GM12878 (cell line): ENCODE measurements at regions not wholly inside any gene's neighbourhood (a gene's known extent, or its start where the extent isn't known, plus 50 kb on each side); places are given as distances from the start of the nearest gene placed in this dataset.

Source experiments
- ATAC-seq: fragments of 200-7000 bp; cut with Tn5 transposase; 3 replicates; pipeline ENCODE4 v1.9.1; 2020; ENCODE audit warnings: mild to moderate bottlenecking, moderate library complexity
- BruUV-seq: library from RNA; stranded (reverse); fragments of 400-500 nt; replicated peaks from 2 replicates; lab custom pipeline; 2021; lab: Mats Ljungman, UMichigan
- CTCF ChIA-PET: fragments of 300-600 bp; sonication (Branson Sonifier 250); formaldehyde crosslinking; extraction: SDS; loops from one replicate; lab custom pipeline; 2021; ENCODE audit warnings: inconsistent platforms; lab: Yijun Ruan, JAX
- POLR2A ChIA-PET: fragments of 350-600 bp; formaldehyde crosslinking; extraction: SDS; loops from one replicate; lab custom pipeline; 2021; ENCODE audit warnings: inconsistent platforms; lab: Charles Lee
- RAD21 ChIA-PET: fragments of 300-600 bp; sonication (Branson Sonifier 250); formaldehyde crosslinking; loops from one replicate; lab custom pipeline; 2023; ENCODE audit warnings: antibody characterized with exemption; ENCODE audit not compliant: unreplicated experiment; lab: Charles Lee
- SMC1A ChIA-PET: fragments of 300-600 bp; sonication (Branson Sonifier 250); formaldehyde crosslinking; loops from one replicate; lab custom pipeline; 2023; ENCODE audit not compliant: unreplicated experiment, uncharacterized antibody; lab: Charles Lee
- DNase-seq: peaks from one replicate; pipeline ENCODE4 v3.0.0-alpha.2; 2011; ENCODE audit warnings: low read depth, low spot score
- FAIRE-seq: peaks from 3 replicates; lab custom pipeline; 2011; peaks lifted over from hg19 to GRCh38; lab: Jason Lieb, UNC
- H2AFZ ChIP-seq: 2 replicates; pipeline ENCODE4 v1.6.0; 2011; ENCODE audit warnings: low read depth, low read length, control low read depth; ENCODE audit not compliant: control insufficient read depth
- H3K27ac ChIP-seq: 2 replicates; pipeline ENCODE4 v1.5.1; 2011; ENCODE audit warnings: control low read depth; ENCODE audit not compliant: control insufficient read depth, insufficient read depth
- H3K27me3 ChIP-seq, 2 experiments: replicated peaks in 1 of 2; 2 replicates each; pipeline versions ENCODE4 v1.6.0 to v1.6.1; 2011; ENCODE audit warnings: low read length in 1 of 2; ENCODE audit not compliant: control insufficient read depth in 2 of 2, insufficient read depth in 2 of 2
- H3K36me3 ChIP-seq, 2 experiments: 2 replicates each; pipeline ENCODE4 v1.5.1; 2011; ENCODE audit warnings: low read length in 1 of 2; ENCODE audit not compliant: control insufficient read depth in 2 of 2, insufficient read depth in 2 of 2
- H3K4me1 ChIP-seq: 2 replicates; pipeline ENCODE4 v1.6.1; 2011; ENCODE audit warnings: mild to moderate bottlenecking, low read length, moderate library complexity, mixed read lengths; ENCODE audit not compliant: control insufficient read depth, insufficient read depth
- H3K4me2 ChIP-seq: 2 replicates; pipeline ENCODE4 v1.6.0; 2011; ENCODE audit warnings: control low read depth; ENCODE audit not compliant: control insufficient read depth, insufficient read depth
- H3K4me3 ChIP-seq: fragments of 200-600 bp; sonication (generic); 2 replicates; pipeline ENCODE4 v1.5.1; 2016
- H3K79me2 ChIP-seq: 2 replicates; pipeline ENCODE4 v1.6.0; 2011; ENCODE audit warnings: low read length; ENCODE audit not compliant: control insufficient read depth, insufficient read depth
- H3K9ac ChIP-seq: 2 replicates; pipeline ENCODE4 v1.8.0; 2011; ENCODE audit warnings: low read length, control low read depth, mixed read lengths; ENCODE audit not compliant: control insufficient read depth, insufficient read depth
- H3K9me3 ChIP-seq: replicated peaks from 3 replicates; pipeline ENCODE4 v1.5.1; 2011; ENCODE audit warnings: mild to moderate bottlenecking, low read length; ENCODE audit not compliant: control insufficient read depth, insufficient read depth
- H4K20me1 ChIP-seq: 2 replicates; pipeline ENCODE4 v1.6.0; 2011; ENCODE audit not compliant: control insufficient read depth, insufficient read depth
- CREM ChIP-seq: IDR thresholded peaks from 2 replicates; pipeline ENCODE4 v1.6.1; 2014; ENCODE audit warnings: antibody characterized with exemption, low read depth
- CUX1 ChIP-seq: IDR thresholded peaks from 2 replicates; pipeline ENCODE4 v1.6.1; 2012; ENCODE audit warnings: improper control_type of control experiment, low read depth, low read length; ENCODE audit not compliant: insufficient replicate concordance
- E2F8 ChIP-seq: fragments of 450-650 bp; IDR thresholded peaks from 2 replicates; pipeline ENCODE4 v1.6.1; 2018; ENCODE audit warnings: mild to moderate bottlenecking, low read depth, moderate library complexity; ENCODE audit not compliant: partially characterized antibody
- EGR1 ChIP-seq, 2 experiments: IDR thresholded peaks; 1 replicate in 1 of 2; 2 replicates in 1 of 2; pipeline ENCODE4 v1.6.1; 2011 to 2012; ENCODE audit warnings: low read depth in 2 of 2, low read length in 2 of 2, borderline replicate concordance in 1 of 2, mild to moderate bottlenecking in 1 of 2, moderate library complexity in 1 of 2
- LARP7 ChIP-seq: fragments of 450-650 bp; IDR thresholded peaks from 2 replicates; pipeline ENCODE4 v1.6.1; 2017; ENCODE audit warnings: mild to moderate bottlenecking
- NBN ChIP-seq: fragments of 450-650 bp; IDR thresholded peaks from 2 replicates; pipeline ENCODE4 v1.6.1; 2016
- RBBP5 ChIP-seq: fragments of 200-600 bp; sonication (generic); conservative IDR thresholded peaks from 2 replicates; pipeline ENCODE4 v1.6.1; 2016
- RELA ChIP-seq: fragments of 450-650 bp; IDR thresholded peaks from 2 replicates; pipeline ENCODE4 v1.8.0; 2014; ENCODE audit warnings: borderline replicate concordance; ENCODE audit not compliant: partially characterized antibody
- SRF ChIP-seq, 2 experiments: IDR thresholded peaks; 2 replicates each; pipeline ENCODE4 v1.6.1; 2011; ENCODE audit warnings: low read depth in 2 of 2, low read length in 2 of 2, mild to moderate bottlenecking in 1 of 2, moderate library complexity in 1 of 2
- USF2 ChIP-seq: IDR thresholded peaks from 2 replicates; pipeline ENCODE4 v1.6.1; 2011; ENCODE audit warnings: low read depth, low read length, improper control_type of control experiment, borderline replicate concordance
- ZNF217 ChIP-seq: fragments of 450-650 bp; IDR thresholded peaks from 2 replicates; pipeline ENCODE4 v1.6.1; 2017; ENCODE audit warnings: antibody characterized with exemption, mild to moderate bottlenecking
- WGBS: methylation state at CpG from one replicate; pipeline ENCODE4 v1.1.6; 2016; ENCODE audit warnings: low lambda C conversion rate; ENCODE audit not compliant: insufficient replicate concordance, insufficient coverage; ENCODE audit errors: missing lambda C conversion rate; 5-methylcytosine and 5-hydroxymethylcytosine counted together
- in situ Hi-C: fragments of 300-500 bp; cut with MboI; formaldehyde crosslinking; loops from 9 replicates; pipeline ENCODE4 v1.14.3; 2018; ENCODE audit warnings: mixed read lengths
- intact Hi-C: fragments of 100-400 bp; cut with micrococcal nuclease; formaldehyde crosslinking; loops from one replicate; pipeline ENCODE4 v1.14.2; 2022; ENCODE audit not compliant: unreplicated experiment
- TF ChIP-seq, protein P1 (sequence below): fragments of 450-650 bp; formaldehyde crosslinking; IDR thresholded peaks from 2 replicates; pipeline ENCODE4 v1.4.0; 2022; ENCODE audit warnings: mild to moderate bottlenecking, moderate library complexity

DNA sequence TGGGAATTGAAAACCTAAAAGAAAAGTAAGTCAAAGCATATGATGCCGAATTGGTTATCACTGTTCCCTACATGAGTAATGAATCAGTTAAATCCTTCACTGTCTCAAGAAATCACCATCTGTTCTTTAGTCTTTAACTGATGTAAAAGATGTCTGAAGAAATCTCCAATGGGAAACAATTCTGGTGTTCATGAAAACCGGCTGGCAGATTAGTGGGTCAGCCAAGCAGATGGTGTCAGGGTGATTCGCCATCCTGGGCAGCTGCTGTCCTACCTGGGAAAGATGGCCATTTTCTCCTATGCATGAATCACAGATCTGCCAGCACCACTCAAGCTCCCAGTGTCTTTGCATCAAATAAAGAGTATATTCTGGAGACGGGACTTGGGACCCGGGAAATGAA is 925.2 kb upstream of the GHITM start (continued):
- TF ChIP-seq CUX1 = no peak
- no peak for TF ChIP-seq CREM
- no peak for TF ChIP-seq USF2
- TF ChIP-seq ZNF217 = no peak
- TF ChIP-seq RBBP5 = no peak
- TF ChIP-seq LARP7 = no peak

GRCh38 chr10:83218205-83218604 is 921.1 kb upstream of the GHITM start:
- in situ Hi-C loops = no loop called here
- RAD21 ChIA-PET = no interaction called here
- H2AFZ ChIP-seq = no peak overlapping the region
- no peaks in the 10 kb centered on the region for H3K27me3 ChIP-seq
- SMC1A ChIA-PET = no interaction called here
- no peak for FAIRE-seq
- 39% methylated on average over 5 of the region's 5 CpGs for WGBS
- no peak overlapping the region for H3K4me2 ChIP-seq
- no peak overlapping the region for H3K4me3 ChIP-seq
- POLR2A ChIA-PET = no interaction called here
- H3K9me3 ChIP-seq = no peaks in the 10 kb centered on the region
- no peak overlapping the region for H3K9ac ChIP-seq
- H4K20me1 ChIP-seq = no peaks in the 10 kb centered on the region
- no peaks in the 10 kb centered on the region for H3K36me3 ChIP-seq
- DNase-seq = no peak
- intact Hi-C loops = no loop called here
- H3K4me1 ChIP-seq = no peaks in the 10 kb centered on the region
- BruUV-seq = no TSS peak
- H3K27ac ChIP-seq = no peak overlapping the region
- CTCF ChIA-PET = no interaction called here
- ATAC-seq = no peak
- no peaks in the 10 kb centered on the region for H3K79me2 ChIP-seq
- TF ChIP-seq RELA = no peak
- no peak for TF ChIP-seq E2F8
- no peak for TF ChIP-seq EGR1 (IDR thresholded peaks at IDR 0.05; ENCODE audit: borderline replicate concordance in 1 of 2, low read depth in 2 of 2, low read length in 2 of 2)
- no peak for TF ChIP-seq SRF (IDR thresholded peaks at IDR 0.05; ENCODE audit: low read depth in 2 of 2, low read length in 2 of 2)
- TF ChIP-seq, protein P1, sequence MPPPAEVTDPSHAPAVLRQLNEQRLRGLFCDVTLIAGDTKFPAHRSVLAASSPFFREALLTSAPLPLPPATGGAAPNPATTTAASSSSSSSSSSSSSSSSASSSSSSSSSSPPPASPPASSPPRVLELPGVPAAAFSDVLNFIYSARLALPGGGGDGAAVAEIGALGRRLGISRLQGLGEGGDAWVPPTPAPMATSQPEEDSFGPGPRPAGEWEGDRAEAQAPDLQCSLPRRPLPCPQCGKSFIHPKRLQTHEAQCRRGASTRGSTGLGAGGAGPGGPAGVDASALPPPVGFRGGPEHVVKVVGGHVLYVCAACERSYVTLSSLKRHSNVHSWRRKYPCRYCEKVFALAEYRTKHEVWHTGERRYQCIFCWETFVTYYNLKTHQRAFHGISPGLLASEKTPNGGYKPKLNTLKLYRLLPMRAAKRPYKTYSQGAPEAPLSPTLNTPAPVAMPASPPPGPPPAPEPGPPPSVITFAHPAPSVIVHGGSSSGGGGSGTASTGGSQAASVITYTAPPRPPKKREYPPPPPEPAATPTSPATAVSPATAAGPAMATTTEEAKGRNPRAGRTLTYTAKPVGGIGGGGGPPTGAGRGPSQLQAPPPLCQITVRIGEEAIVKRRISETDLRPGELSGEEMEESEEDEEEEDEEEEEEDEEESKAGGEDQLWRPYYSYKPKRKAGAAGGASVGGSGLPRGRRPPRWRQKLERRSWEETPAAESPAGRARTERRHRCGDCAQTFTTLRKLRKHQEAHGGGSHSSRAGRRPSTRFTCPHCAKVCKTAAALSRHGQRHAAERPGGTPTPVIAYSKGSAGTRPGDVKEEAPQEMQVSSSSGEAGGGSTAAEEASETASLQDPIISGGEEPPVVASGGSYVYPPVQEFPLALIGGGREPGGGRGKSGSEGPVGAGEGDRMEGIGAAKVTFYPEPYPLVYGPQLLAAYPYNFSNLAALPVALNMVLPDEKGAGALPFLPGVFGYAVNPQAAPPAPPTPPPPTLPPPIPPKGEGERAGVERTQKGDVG = no peak
- no peak for TF ChIP-seq NBN
